ENCODE measurements at regions not wholly inside any gene's neighbourhood (a gene's known extent, or its start where the extent isn't known, plus 50 kb on each side); places are given as distances from the start of the nearest gene placed in this dataset.

DNA sequence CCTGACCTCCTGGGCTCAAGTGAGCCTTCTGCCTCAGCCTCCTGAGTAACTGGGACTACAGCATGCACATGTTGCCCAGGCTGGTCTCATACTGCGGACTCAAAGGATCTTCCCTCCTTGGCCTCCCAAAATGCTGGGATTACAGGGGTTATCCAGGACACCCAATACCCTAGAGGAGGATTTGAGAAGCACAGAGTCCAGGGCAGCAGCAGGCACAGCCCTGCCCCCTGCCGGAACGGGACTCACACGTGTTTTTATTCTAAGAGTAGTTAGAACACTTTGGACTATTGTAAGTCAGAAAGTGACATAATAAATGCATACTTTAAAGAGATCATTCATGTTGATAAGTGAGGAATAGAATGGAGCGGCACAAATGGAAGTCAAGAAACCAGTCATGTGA lies 80.2 kb downstream of the C6orf118 start:
- no peak for DNase-seq

DNA sequence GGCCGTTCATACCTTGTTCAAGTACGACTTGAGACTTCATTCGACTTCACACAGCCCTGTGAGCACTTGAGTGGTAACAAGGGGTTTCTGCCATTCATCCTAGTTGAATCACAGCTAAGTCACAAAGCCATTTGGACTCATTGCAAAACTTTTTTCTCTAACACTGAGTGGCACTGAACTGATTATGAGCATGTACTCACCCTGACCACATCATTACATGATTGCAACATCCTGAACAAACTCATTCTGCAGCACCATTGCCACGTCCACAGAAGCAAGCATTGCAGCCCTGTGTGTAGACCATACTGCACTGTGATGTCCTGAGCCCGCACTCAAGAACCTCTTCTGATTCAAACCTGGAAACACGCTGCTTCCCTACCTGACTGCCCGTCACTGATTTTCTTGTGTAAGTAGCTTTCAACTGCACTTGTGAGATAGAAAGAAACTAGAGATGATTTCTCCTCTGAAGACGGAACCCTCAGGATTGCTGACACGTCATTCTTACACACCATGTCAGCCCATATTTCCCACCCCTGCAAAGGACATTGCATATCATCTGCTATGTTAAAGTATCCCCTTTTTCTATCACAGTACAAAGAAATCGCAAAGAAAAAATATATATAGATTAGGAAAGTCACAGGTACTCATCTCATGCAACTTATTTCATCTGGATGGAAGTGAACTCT lies 81.6 kb downstream of the C6orf118 start:
- no peak for DNase-seq

DNA sequence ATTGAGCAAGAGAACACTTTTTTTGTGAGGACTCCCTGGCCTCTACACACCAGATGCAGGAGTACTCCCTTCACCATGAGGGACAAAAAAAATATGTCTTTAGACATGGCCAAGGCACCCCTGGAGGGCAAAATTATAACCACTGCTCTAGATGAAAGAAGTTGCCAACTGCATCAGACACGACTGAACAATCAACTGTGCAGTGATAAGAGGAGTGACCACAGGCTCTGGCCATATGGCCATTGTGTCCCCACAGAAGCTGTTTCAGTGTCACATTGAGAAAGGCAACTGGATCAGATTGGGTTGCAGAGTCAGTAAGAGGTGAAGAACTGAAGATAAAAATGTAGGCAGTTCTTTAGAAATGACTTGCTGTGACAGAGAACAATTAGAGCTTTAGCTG lies 85.7 kb downstream of the C6orf118 start:
- DNase-seq = no peak

DNA sequence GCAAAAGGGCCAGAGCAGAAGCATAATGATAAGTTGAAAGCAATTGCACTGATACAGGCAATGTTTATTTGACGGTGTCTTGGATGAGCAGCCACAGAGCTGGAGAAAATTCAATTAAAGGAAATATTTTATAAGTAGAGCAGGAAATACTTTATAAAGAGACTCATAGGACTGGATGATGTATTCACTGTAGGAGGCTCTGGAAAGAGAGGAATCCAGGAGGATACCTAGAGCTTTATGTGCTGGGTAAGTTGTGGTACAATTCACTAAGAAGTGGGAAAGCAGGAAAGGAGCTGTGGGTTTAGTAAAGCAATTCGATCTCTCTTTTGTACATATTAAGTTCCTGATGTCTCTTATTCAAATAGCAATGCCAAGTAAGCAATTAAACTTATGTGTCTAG lies 86.3 kb downstream of the C6orf118 start:
- no peak for DNase-seq

DNA sequence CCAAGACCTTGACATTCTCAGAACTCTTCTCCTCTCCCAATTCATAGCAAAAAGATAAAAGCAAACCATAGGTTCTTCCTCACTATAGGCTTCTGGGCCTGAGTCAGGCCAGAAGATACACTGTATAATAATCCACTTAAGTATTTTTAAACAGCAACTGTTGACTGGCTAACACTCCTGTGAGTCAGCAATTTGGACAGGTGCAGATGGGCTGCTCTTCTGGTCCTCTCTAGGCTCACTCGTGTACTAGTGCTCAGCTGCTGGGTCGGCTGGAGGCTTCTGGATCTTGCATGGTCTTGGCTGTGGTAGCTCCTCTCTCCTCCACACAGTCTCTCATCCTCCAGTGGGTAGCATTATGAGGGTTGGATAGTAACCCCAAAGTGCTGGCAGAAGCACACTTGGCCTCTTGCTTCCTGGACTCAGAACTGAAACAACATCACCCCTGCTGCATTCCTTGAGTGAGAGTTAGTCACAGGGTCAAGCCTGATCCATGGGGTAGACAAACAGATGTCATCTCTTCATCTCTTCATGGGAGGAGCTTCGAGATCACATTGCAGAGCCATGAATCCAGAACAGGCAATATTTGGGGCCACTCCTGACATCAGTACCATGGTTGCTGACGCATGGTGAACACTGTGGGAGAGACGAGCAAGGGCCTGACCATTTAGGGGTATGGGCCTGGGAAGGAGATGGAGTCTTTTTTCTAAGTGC lies 86.9 kb downstream of the C6orf118 start:
- DNase-seq = no peak

DNA sequence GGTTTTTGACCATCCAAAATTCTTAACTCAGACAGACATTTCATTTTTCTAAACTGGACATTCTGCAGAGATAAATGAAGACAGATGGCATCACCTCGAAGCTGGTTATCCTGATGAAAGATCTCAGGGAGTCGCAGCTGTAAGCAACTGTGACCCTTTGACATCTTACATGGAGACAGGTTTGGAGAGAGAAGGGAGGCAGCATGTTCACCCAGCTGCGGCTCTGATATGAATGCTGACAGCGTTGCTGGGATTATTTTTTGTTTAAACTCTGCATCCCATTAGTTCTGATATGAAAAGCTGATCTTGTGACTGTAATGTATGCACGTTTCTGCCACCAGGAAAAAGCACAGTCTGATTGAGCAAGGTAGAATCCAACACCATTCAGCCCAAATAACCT lies 89.4 kb downstream of the C6orf118 start:
- DNase-seq = no peak

DNA sequence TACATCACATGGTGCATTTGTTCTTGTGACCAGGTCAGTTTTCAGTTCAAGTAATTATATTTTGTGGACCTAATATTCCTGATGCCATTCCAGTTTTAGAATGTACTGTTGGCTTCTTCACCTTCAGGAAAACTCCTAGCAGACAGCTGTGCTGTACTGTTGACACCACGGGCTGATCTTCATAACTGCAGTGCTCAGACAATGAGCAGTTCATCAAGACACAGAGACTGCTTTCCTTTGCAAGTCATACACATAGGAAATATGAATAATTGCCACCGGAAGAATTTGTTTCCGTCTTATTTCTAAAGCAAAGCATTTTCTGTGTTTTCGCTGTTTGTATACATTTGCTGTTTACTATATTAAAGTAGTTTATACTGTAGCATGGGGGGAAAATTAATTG lies 89.8 kb downstream of the C6orf118 start:
- no peak for DNase-seq

DNA sequence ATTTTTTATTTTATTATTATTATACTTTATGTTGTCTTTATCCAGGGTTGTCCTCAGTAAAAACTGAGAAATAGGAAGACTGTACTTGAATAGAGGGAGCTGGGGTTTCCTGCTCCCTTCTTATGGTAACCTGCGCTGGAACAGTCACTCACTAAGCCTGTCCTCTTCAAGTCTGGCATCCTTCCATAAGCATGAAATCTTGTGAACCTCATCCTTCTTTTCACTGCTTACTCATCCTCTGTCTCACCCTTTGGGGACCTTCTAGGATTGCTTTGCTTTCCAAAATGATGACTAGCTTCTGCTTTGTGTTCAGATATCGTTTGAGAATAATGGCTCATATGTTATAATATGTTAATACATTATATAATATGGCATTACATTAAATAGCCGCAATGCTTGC lies 90.6 kb downstream of the C6orf118 start:
- DNase-seq = no peak

DNA sequence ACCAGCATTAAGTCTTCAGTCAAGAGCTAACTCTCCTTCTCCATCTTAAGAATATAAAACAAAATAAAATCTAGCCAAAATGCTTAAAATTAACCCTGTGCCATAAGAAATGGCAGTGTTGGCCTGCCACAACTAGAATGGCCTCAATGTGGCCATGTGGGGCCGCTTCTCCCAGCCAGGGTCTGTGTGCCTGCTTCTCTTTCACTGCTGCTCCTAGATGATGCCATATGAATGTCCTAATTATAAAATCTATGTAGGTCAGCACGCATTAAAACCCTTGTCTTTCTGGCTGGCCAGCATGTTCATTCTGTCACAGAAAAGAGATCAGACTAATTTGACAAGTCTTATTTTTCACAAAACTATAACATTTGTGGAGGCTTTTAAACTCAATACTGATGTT lies 102.6 kb downstream of the C6orf118 start:
- no peak for DNase-seq

DNA sequence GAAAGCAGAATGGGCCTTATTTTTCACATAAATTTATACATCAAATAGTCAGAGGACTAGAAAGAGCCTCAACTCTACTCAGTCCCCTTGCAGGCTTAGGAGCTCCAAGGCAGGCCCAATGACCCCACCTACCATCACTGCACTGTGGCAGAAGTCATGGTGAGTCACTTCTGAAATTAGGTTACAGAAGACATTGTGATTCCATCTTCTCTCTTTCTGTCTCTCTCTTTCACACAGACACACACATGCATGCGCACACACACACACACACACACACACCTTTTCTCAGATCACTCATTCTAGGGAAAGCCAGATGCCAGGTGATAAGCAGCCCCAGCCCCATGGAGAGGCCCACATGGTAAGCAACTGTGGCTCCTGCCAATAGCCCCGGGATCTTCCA lies 103.8 kb downstream of the C6orf118 start:
- DNase-seq = no peak

DNA sequence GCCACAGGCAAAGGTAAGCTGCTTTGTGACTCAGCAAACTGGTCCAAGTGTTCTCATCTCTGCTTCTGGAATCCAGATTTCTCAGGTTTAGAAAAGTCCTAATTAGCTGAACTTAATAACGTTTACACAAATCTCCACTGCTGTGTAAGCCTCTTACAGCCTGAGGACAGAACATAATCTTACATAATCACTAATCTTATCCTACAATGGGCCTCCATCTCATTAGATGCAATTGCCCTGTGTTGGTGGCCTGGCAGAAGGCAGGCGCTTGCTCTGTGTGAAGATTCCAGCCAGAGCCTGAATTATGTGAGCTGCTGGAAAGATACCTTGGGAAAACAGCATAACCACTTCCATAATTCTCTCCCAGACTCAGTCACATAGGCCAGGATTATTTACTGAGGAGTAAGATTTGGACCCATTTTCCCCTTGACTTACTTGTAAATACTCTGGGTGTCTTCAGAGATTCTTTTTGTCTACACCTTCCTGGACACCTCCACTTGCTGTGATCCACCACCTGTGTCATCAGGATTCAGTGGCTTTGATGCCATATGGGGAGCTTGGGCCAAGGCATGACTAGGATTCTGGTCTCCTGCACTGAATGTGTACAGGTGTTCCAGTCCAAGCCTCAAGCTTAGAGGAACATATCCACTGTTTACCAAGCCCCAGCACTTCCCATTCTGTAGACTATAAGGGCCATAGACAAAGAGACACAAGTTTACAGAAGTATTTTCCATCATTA lies 104.4 kb downstream of the C6orf118 start:
- DNase-seq = no peak

DNA sequence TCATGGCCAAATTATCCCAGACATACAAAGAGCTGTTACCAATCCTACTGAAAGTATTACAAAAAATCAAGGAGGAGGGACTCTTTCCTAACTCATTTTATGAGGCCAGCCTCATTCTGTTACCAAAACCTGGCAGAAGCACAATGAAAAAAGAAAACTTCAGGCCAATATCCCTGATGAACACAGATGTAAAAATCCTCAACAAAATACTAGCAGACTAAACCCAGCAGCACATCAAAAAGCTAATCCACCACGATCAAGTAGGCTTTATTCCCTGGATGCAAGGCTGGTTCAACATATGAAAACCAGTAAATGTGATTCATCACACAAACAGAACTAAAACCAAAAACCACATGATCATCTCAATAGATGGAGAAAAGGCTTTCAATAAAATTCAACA lies 109.2 kb downstream of the C6orf118 start:
- DNase-seq = no peak

DNA sequence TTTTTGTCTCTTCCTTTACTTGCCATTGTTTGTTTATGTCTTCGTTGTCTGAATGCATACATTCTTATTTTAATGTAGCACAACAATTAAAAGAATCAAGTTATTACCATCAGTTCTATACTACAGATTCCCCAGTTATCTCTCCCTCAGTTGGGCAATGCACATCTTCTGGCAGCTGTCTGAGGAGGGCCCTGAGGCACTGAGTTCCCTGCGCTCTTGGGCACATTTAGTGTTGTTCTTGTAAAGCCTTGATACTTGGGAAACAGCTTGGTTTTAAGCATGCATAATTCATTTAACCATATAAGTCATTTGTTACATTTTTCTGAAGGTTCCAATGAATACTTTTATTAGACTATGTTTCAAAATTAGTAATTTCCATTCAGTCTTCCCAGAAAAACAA lies 117.9 kb downstream of the C6orf118 start:
- no peak for DNase-seq

DNA sequence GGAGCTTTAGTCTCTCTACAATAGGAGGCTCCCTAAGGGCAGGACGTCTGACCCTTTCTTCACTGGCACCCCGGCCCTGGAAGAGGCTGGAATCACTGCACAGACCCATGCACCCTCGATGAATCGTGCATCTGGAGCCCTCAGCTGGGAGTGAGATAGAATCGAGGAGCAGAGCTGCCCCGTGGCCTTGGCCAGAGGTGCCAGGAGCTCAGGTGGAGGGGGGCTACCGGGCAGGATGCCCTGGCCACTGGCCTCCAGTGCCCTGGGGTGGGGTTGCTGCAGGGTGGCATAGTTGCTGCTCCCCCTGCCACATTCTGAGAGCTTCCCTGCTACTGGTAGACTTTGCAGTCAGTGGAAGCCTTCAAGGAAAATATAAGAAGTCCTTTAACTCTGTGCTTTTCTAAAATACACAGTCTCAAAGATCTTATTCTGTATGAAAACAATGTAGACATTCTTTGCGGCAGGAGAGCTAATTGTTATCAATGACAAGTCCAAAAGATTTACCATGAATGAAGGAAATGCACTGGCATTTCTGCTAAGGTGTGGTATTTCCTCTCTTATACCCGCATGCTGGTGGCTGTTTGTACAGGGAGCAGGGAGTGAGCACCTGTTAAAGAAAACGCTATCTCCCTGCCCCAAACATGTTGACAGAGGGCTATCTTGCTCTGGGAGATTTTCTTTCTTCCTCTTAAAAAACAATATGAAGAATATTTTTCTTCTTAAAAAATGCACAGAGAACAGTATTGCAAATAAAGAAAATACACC lies 122.8 kb downstream of the C6orf118 start:
- no peak for DNase-seq

DNA sequence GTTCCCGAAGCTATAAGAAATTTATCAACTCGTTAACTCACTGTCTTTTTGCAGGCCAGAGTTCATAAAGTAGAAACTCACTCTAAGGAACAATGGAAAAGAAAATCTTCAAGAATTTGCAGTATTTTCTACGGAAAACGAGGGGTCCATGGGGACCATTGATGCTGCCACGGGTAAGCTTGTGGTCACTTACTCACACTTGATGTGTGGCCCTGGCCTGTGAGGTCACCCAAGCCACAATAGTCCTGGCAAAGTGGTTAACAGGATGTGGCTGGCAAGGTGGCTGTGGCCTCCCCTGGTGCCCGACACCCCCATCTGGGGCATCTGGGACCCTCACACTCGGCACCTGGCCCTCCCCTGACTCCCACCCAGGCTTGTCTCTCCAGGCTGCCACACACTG lies 123.4 kb downstream of the C6orf118 start:
- DNase-seq = no peak

DNA sequence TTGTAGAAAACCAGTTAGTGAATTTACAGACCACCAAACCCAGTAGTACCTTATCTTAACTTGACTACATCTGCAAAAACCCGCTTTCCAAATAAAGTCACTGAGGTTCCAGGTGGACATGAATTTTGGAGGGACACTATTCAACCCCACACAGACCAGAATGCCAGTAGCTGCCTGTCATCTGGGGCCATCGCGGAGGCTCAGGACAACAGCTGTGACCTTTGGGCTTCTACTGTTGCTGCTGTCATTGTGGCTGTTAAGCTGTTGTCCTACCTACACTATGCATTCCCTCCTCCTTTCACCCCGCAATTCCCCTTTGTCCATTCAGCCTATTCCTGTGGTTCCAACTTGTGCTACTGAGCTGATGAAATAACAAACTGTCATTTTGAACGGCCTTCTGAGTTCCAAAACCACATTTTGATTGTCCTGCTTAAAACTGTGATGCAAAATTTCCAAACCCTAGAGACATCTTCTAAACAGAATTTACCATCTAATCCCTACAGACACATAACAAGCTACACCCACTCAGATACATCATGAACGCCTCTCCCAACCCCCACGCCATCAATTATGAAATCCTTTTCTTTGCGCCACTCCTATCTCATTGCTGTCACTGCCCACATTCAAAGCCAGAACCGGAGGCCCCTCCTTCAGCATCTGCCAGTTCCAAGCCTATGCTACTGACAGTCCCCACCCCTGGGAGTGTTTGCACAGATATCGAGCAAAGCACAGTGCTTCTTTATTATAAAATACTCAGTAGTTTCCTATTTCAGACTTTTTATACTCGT lies 125.0 kb downstream of the C6orf118 start:
- DNase-seq = no peak

DNA sequence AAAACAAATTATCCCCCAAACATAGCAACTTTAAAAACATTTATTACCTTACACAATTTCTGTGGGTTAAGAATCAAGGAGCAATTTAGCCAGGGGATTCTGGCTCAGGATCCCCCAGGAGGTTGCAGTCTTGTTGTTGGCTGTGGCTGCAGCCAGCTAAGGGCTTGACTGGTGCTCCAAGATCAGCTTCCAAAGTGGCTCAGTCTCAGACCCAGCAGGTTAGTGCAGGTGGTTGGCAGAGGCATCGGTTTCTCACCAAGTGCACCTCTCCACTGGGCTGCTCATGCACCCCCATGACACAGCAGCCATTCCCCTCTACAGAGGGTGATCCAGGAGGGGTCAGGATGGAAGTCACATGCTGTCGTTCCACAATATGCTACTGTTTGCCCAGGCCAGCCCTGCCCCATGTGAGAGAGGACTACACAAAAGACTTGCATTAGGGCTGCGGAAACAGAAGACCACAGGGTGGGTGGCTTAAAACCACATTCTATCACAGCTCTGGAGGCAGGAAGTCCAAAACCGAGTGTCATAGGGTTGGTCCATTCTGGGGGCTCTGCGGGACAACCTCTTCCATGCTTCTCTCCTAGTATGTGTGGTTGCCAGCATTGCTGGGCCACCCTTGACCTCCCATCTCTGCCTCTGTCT lies 125.8 kb downstream of the C6orf118 start:
- DNase-seq = no peak

DNA sequence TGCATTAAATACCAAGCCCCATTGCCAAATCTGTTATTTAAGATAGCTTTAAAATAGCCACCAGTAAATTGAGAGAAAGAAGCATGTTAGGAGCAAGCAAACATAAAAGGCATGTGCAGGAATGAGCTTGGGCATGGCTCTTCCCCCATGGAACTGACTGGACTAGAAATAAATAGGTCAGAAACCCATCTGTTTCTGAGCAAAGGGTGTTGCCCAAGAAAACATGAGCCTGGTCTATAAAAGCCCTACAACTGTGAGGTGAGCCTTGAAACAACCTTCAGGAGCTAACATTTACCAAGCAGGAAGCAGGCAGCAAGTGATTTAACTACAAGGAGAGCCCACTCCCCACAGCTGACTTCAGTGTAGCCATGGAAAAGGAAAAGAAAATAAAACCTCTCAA lies 126.3 kb downstream of the C6orf118 start:
- no peak for DNase-seq

DNA sequence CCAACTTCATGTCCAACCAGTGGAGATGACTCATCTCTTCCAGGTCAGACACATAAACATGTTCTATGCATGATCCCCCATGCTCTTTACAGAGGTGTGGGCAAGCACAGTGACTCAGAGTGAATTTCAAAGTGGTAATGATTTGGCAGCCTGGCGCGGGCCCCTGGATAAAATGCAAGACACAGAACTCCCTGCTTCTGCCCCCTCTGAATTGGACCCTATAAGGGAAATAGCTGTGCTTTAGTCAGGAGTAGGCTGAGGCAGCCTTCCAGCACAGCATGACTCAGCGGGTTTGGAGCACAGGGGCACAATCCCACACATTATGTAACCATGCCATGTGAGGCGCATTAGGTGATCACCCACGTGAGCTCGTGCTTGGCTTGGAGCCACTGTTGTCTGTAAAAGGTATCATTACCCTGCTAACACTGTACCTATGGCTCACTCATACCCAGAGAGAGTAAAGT lies 127.4 kb downstream of the C6orf118 start:
- no peak for DNase-seq

DNA sequence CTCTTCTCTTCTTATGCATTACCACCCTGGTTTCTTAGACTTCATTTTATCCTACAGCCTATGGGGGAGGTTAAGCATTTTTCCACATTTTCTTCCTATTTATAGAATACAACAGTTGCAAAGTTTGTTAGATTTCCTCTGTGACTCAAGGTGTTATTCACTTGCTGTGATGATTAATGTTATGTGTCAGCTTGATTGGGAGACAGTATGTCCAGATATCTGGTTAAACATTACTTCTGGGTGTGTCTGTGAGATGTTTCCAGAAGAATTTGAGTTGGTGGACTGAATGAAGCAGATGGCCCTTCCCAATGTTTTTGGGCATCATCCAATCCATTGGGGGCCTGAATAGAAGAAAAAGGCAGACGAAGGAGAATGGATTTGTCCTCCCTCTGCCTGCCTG lies 131.3 kb downstream of the C6orf118 start:
- DNase-seq = no peak

DNA sequence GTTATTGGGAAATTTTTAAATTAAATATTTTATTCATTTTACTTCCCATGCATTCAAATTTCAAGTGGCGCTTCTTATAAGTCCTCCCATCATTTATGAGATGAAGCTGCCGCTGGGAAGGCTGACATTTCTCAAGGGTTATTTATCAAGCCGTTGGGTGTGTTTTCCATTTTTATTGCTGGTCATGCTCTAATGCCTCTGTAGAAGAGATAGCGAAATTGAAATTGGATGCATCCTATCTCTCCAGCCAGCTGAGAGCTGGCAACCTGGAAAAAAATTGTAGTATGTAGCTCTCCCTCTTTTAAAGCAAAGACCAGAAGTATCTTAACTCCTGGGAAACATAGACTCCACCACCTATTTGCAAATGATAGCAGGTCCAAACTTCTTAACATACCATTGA lies 135.9 kb downstream of the C6orf118 start:
- no peak for DNase-seq

DNA sequence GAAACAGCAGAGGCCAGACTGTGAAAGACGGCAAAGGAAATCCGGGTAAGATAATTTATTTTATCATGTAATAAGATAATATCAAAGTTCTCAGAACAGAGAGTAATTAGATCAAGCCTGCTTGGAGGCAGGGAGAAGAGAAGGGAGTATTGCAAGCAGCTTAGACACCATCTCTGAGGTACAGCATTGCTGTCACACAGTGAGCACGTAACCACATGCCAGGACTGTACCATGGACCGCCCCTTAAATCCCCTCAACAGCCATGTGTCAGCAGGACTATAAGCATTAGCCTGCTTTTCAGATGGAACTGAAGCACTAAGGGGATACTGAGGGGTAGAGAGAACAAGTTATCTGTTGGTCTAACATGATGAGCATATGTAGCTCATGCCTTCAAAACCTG lies 141.5 kb downstream of the C6orf118 start:
- DNase-seq = no peak
